Left renal cortex interstitium (tissue), 4 donors: ENCODE measurements at regions not wholly inside any gene's neighbourhood (a gene's known extent, or its start where the extent isn't known, plus 50 kb on each side); places are given as distances from the start of the nearest gene placed in this dataset.
"Not testable (repeated sequence)": the region's sequence is repeated elsewhere in the genome, so short reads cannot be mapped to it uniquely, and the experiment has no call there.

Experiments
- DNase-seq, 4 donors: peaks; one replicate each; pipeline ENCODE4 v3.0.0-alpha.2; 2013; ENCODE audit warnings: low read depth in 4 of 4, low spot score in 2 of 4, missing footprints in 1 of 4

DNA sequence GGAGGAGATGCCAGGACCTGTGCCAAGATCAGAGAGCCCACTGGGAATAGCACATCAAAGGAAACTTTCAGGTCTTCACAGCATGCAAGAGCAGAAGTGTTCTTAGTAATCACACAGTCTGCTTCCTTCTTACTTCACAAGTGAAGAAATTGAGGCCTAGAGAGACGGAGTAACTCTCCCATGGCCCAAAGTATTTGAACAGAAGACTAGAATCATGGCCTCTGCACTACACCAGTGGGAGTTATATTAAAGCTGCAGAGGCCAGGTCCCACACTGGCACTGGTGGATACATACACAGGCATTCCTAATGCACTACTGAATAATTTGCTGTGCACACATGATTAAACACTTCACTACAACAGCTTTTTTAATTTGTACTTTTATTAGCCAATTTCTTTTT lies 107.6 kb upstream of the RMP24 start:
- DNase-seq: no peak

GRCh38 chr18:35868915-35869314 lies 103.6 kb upstream of the RMP24 start:
- DNase-seq: no peak

- DNase-seq: no peak
Observed at GRCh38 chr18:35871337-35871736, 101.1 kb upstream of the RMP24 start.

GRCh38 chr18:35875566-35875965 lies 96.9 kb upstream of the RMP24 start:
- no peak for DNase-seq

DNA sequence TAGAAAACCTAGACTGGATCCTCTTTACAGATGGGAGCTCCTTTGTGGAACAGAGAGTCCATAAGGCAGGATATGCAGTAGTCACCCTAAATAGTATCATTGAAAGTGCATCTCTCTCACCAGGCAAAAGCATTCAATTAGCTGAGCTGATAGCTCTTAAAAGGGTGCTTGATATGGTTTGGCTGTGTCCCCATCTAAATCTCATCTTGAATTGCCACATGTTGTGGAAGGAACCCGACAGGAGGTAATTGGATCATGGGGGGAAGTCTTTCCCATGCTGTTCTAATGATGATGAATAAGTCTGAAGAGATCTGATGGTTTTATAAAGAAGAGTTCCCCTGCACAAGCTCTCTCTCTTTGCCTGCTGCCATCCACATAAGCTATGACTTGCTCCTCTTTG lies 96.2 kb upstream of the RMP24 start:
- DNase-seq: no peak

DNA sequence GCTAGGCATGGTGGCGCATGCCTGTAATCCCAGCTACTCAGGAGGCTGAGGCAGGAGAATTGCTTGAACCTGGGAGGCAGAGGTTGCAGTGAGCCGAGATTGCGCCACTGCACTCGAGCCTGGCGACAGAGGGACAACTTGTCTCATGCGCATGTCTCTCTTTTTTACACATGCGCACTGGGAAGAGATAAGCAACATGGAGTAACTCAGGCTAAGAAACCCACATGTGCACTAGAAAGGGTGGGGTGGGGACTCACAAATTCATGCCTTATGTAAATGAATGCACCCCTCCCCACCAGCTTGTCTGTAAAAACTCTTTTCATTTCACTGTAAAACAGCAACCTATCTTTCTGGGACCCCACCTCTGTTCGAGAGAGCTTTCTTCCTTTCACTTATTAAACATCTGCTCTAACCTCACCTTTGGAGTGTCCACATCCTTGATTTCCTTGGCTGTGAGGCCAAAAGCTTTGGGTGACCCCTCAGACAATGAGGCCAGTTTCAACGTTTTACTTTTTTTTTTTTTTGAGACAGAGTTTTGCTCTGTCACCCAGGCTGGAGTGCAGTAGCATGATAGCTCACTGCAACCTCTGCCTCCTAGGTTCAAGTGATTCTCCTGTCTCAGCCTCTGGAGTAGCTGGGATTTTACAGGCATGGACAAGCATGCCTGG lies 91.6 kb upstream of the RMP24 start:
- DNase-seq: no peak

DNA sequence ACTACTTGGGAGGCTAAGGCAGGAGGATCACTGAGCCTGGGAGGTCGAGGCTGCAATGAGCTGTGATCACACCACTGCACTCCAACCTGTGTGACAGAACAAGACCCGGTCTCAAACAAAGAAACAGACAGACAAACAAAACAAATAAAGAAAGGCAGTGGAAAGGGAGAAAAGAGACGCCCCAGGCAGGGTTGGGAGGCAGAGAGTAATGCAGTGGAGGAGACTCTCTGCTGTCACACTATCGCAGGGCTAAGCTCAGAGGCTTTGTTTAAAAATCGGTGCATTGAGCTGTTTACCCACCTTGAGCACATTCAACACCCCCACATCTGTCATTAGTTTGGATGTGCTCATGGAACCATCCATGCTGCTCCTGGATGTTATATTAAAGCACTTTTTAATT lies 84.2 kb upstream of the RMP24 start:
- no peak for DNase-seq

DNA sequence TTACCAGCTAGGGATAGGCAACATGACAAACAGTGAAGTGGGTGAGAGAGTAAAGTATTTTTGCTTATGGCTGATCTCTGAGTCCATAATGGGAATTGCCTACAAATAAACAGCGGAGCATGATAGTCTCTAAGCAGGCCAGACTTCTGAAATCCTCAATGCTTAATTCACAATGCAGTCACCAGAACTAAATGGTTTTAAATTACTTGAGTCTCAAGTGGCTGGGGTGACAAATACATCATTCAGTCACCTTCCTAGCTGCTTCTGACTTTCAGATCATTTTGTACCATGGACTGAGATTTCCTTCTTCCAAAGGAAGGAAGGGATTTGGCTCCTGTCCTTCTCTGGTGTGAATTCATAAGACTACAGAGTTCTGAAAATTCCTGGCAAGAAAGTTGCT lies 82.8 kb upstream of the RMP24 start:
- no peak for DNase-seq

DNA sequence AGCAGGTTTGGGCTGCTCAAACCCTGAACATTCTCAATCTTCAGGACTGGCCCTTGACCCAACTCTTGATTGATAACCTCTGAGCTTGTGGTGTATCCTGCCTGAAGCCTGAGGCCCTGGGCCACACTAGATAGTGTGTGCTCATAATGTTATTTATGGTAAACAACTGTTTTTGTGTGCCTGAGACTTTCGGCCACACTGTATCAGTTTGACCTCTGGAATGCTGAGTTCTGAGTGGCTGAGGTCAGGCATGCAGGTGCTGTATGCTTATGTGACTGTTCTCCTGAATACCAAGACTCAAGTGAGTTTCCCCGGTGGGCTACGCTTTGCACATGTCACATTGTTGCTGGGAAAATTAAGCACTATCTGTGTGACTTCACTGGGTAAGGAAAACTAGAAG lies 82.2 kb upstream of the RMP24 start:
- DNase-seq: no peak

DNA sequence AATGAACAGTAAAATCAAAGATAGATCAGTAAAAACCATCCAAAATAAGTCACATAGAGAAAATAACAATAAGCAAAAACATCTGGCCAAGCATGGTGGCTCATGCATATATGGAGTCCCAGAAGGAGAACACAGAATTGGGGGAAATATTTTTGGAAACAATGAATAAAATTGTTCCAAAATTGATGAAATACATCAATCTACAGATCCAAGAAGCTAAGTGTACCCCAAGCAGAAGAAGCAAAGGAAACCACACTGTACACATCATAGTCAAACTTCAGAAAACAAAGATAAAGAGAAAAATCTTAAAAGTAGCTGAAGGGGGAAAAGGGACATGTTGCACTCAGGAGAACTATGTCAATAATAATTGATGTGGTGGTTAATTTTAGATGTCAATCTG lies 80.4 kb upstream of the RMP24 start:
- DNase-seq: no peak

DNA sequence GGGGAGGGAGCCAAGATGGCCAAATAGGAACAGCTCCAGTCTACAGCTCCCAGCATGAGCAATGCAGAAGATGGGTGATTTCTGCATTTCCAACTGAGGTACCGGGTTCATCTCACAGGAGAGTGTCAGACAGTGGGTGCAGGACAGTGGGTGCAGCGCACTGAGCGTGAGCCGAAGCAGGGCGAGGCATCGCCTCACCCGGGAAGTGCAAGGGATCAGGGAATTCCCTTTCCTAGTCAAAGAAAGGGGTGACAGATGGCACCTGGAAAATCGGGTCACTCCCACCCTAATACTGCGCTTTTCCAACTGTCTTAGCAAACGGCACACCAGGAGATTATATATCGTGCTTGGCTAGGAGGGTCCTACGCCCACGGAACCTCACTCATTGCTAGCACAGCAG lies 75.0 kb upstream of the RMP24 start:
- not testable (repeated sequence) for DNase-seq

DNA sequence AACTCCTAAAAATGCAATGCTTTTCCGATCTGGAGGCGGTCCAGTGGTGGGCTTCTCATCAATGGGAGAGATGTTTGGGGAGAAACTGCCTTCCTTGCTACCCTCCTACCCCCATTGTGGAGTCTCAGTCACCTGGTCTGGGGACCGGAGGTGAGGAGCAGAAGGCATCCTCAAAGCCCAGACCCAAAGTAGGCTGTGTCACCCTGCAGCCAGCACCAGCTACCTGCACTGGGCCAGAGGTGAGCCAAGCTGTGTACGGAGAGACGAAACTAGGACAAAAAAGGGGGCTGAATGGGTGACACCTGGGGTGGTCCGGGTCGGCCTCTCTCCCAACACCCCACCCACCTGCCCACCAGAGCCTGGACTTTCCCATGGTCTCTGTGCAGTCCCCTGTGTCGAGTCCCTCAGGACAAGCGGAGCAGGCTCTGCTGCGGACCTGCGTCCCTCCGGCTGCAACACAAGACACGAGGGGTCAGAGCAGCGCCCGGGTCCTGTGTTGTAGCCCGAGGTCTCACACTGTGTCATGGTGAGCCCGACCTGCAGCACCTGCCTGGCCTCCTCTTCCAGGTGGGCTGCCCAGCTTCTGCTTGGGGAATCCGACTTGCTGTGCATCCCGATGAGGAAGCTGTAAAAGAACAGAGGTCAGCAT lies 68.0 kb upstream of the RMP24 start:
- no peak for DNase-seq

- no peak for DNase-seq
Observed at GRCh38 chr18:35905436-35905835, 67.0 kb upstream of the RMP24 start.

DNA sequence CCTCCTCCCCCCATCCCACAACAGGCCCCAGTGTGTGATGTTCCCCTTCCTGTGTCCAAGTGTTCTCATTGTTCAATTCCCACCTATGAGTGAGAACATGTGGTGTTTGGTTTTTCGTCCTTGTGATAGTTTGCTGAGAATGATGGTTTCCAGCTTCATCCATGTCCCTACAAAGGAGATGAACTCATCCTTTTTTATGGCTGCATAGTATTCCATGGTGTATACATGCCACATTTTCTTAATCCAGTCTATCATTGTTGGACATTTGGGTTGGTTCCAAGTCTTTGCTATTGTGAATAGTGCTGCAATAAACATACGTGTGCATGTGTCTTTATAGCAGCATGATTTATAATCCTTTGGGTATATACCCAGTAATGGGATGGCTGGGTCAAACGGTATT lies 66.2 kb upstream of the RMP24 start:
- DNase-seq: not testable (repeated sequence)

DNA sequence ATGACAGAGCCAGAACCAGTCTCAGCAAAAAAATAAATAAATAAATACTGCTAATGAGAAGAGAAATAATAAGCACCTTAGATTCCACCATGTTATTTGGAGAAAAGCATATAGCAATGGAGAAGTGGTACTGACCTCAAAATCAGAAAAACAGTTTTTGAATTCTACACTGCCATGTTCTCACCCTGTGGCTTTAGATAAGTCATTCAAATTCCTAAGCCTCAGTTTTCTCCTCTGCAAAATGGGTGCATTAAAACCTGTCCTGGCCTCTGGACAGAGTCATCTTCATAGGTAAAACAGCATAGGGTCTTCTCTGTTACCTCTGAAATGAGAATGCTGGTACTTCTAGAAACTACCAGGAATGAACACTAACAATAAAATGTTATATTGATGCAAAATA lies 62.2 kb upstream of the RMP24 start:
- DNase-seq: no peak

GRCh38 chr18:35912332-35912731 lies 60.1 kb upstream of the RMP24 start:
- no peak for DNase-seq

- no peak for DNase-seq
Observed at GRCh38 chr18:35915056-35915455, 57.4 kb upstream of the RMP24 start.

GRCh38 chr18:35917043-35917442 lies 55.4 kb upstream of the RMP24 start:
- no peak for DNase-seq

DNA sequence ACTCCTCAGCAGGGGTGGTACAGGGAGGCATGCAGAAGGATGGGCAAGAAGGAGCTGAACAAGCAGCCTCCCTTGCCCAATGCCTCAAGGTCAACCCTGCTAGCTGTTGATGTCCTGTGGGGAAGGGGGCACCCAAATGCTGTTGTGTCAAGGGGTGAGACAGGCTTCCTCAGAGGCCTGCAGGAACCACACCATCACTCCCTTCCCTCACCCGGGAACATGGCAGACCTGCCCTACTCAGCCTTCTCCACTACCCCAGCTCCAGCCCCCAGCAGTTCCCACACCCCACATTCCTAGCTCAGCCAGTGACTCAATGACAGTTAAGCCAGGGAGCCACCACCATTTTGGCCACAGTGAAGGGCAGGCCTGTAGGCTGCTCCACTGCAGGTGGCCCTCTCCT lies 53.9 kb upstream of the RMP24 start:
- no peak for DNase-seq

DNA sequence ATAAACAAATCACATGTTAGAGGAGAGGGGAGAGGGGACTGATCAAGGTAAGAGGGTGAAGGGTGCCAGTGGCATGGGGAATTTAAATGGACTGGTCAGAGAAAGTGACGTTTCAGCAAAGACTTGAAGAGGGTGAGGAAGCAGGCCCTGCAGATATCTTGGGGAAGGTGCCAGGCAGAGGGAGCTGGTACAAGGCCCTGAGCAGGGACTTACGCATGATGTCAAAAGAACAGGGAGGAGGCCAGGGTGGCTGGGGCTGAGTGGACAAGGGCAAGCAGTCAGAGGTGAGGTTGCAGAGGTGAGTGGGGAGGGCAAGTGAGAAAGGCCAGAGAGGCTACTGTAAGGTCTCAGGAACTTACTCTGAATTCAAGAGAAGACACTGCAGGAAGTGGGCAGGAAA lies 53.3 kb upstream of the RMP24 start:
- DNase-seq: no peak

DNA sequence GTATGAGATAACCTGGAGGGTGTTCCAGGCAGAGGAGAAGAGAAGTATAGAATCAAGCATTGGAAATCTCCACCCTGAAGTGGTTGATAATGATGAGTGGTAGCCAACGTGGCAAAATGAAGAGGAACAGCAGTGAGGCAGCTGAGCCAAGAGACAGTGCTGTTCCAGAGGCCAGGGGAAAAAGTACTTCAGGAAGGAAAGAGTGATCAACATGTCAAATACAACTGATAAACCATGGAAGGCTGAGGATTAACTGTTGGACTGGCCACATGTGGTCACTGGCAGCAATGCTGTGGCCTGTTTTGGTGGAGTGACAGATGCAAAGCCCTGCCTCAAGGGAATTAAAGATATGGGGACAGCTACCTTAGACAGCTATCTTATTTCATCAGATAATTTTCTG lies 51.9 kb upstream of the RMP24 start:
- DNase-seq: no peak
